ENCODE measurements at regions not wholly inside any gene's neighbourhood (a gene's known extent, or its start where the extent isn't known, plus 50 kb on each side); places are given as distances from the start of the nearest gene placed in this dataset.

DNA sequence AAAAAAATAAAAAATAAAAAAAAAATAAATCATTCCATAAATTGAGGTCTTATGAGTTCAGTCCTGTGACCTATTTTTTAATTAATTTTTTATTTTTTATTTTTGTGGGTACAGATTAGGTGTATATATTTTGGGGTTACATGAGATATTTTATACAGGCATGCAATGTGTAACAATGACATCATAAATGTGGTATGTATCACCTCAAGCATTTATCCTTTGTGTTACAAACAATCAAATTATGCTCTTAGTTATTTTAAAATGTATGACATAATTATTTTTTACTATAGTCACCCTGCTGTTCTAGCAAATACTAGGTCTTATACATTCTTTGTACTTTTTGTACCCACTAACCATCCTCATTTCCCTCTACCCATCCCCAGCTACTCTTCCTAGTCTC lies 537.9 kb downstream of the HINT1 start:
- TF ChIP-seq ZNF274 (IDR thresholded peaks at IDR 0.05; ENCODE audit: low read depth, low read length), result no peak
- no peak for TF ChIP-seq YY1 (IDR thresholded peaks at IDR 0.05; ENCODE audit: insufficient read depth, insufficient read length)

All from NT2/D1 (cell line).